Esophagus muscularis mucosa (tissue), 3 donors: ENCODE measurements at regions not wholly inside any gene's neighbourhood (a gene's known extent, or its start where the extent isn't known, plus 50 kb on each side); places are given as distances from the start of the nearest gene placed in this dataset.

Experiments
- EP300 ChIP-seq: sonication (generic); formaldehyde crosslinking; IDR thresholded peaks from one replicate; pipeline ENCODE4 v1.6.1; 2017; ENCODE audit warnings: antibody characterized with exemption
- TF ChIP-seq, protein P1 (sequence below), 3 experiments: fragments of 200-600 bp in 2 of 3; fragments of 450-650 bp in 1 of 3; sonication (generic) in 2 of 3; IDR thresholded peaks; one replicate each; pipeline ENCODE4 v1.5.1; 2017 to 2019; ENCODE audit warnings: antibody characterized with exemption in 3 of 3, mild to moderate bottlenecking in 2 of 3, moderate library complexity in 1 of 3

GRCh38 chr5:26009742-26010141, 1028.6 kb downstream of the CDH9 start:
- TF ChIP-seq, protein P1, sequence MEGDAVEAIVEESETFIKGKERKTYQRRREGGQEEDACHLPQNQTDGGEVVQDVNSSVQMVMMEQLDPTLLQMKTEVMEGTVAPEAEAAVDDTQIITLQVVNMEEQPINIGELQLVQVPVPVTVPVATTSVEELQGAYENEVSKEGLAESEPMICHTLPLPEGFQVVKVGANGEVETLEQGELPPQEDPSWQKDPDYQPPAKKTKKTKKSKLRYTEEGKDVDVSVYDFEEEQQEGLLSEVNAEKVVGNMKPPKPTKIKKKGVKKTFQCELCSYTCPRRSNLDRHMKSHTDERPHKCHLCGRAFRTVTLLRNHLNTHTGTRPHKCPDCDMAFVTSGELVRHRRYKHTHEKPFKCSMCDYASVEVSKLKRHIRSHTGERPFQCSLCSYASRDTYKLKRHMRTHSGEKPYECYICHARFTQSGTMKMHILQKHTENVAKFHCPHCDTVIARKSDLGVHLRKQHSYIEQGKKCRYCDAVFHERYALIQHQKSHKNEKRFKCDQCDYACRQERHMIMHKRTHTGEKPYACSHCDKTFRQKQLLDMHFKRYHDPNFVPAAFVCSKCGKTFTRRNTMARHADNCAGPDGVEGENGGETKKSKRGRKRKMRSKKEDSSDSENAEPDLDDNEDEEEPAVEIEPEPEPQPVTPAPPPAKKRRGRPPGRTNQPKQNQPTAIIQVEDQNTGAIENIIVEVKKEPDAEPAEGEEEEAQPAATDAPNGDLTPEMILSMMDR (IDR thresholded peaks at IDR 0.05), result no peak
- TF ChIP-seq EP300, result no peak
